H1 (cell line): ENCODE measurements at regions not wholly inside any gene's neighbourhood (a gene's known extent, or its start where the extent isn't known, plus 50 kb on each side); places are given as distances from the start of the nearest gene placed in this dataset.

ENCODE experiments used
- CTCF ChIA-PET: fragments of 300-600 bp; sonication (Branson Sonifier 250); formaldehyde crosslinking; loops from one replicate; lab custom pipeline; 2021; ENCODE audit not compliant: partially characterized antibody; lab: Charles Lee
- POLR2A ChIA-PET: fragments of 300-600 bp; sonication (Branson Sonifier 250); formaldehyde crosslinking; loops from one replicate; lab custom pipeline; 2021; ENCODE audit warnings: inconsistent platforms; ENCODE audit not compliant: partially characterized antibody; lab: Charles Lee
- DNase-seq, 2 experiments: peaks; one replicate each; pipeline versions ENCODE4 v3.0.0 to v3.0.0-alpha.2; 2010 to 2022; ENCODE audit warnings: low spot score in 2 of 2, low read depth in 1 of 2, mixed read lengths in 1 of 2
- FAIRE-seq: peaks from 2 replicates; lab custom pipeline; 2011; peaks lifted over from hg19 to GRCh38; lab: Jason Lieb, UNC
- H2AFZ ChIP-seq: 2 replicates; pipeline ENCODE4 v1.8.1; 2012; ENCODE audit warnings: low read length, inconsistent platforms
- H2AK5ac ChIP-seq: 2 replicates; pipeline ENCODE4 v1.6.1; 2013; ENCODE audit warnings: low read depth, low read length
- H2BK120ac ChIP-seq: replicated peaks from 2 replicates; pipeline ENCODE3; 2013; ENCODE audit warnings: low read depth, low read length, inconsistent platforms
- H2BK12ac ChIP-seq: 2 replicates; pipeline ENCODE4 v1.6.1; 2013; ENCODE audit warnings: low read depth, low read length
- H2BK15ac ChIP-seq: 2 replicates; pipeline ENCODE4 v1.6.1; 2013; ENCODE audit warnings: low read length
- H2BK20ac ChIP-seq: 2 replicates; pipeline ENCODE4 v1.6.1; 2013; ENCODE audit warnings: low read length
- H2BK5ac ChIP-seq: 2 replicates; pipeline ENCODE4 v1.6.1; 2013; ENCODE audit warnings: low read depth, low read length
- H3K14ac ChIP-seq: 2 replicates; pipeline ENCODE4 v1.6.1; 2013; ENCODE audit warnings: inconsistent platforms; ENCODE audit not compliant: insufficient read length
- H3K18ac ChIP-seq: 2 replicates; pipeline ENCODE4 v1.6.1; 2013; ENCODE audit warnings: low read length; ENCODE audit errors: extremely low read depth
- H3K23ac ChIP-seq: 2 replicates; pipeline ENCODE4 v1.6.1; 2013; ENCODE audit warnings: inconsistent platforms; ENCODE audit not compliant: insufficient read length
- H3K23me2 ChIP-seq: 2 replicates; pipeline ENCODE4 v1.6.1; 2013; ENCODE audit warnings: low read depth, low read length
- H3K27ac ChIP-seq: 2 replicates; pipeline ENCODE4 v1.6.1; 2011; ENCODE audit warnings: low read depth, low read length, inconsistent platforms
- H3K27me3 ChIP-seq, 4 experiments: replicated peaks in 1 of 4; 1 replicate in 1 of 4; 2 replicates in 3 of 4; pipeline versions ENCODE4 v1.6.1 to v1.8.1; 2011 to 2013; ENCODE audit warnings: low read length in 3 of 4, mild to moderate bottlenecking in 3 of 4, inconsistent platforms in 2 of 4, mixed read lengths in 2 of 4, moderate library complexity in 1 of 4; ENCODE audit not compliant: control insufficient read depth in 3 of 4, insufficient read depth in 3 of 4; ENCODE audit errors: extremely low read depth in 1 of 4
- H3K36me3 ChIP-seq, 4 experiments: 2 replicates each; pipeline versions ENCODE4 v1.6.1 to v1.8.1; 2011 to 2013; ENCODE audit warnings: mild to moderate bottlenecking in 4 of 4, low read length in 3 of 4, moderate library complexity in 2 of 4, control low read depth in 1 of 4, inconsistent platforms in 1 of 4; ENCODE audit not compliant: insufficient read depth in 4 of 4, control insufficient read depth in 2 of 4
- H3K4ac ChIP-seq: replicated peaks from 2 replicates; pipeline ENCODE3; 2013; ENCODE audit warnings: low read length, low read depth, mixed read lengths, inconsistent platforms; ENCODE audit not compliant: insufficient read length
- H3K4me1 ChIP-seq, 4 experiments: replicated peaks in 1 of 4; 1 replicate in 1 of 4; 2 replicates in 3 of 4; pipeline versions ENCODE4 v1.6.1 to v1.8.1; 2011 to 2013; ENCODE audit warnings: low read length in 3 of 4, inconsistent platforms in 2 of 4, mixed read lengths in 1 of 4; ENCODE audit not compliant: insufficient read depth in 4 of 4, control insufficient read depth in 3 of 4
- H3K4me2 ChIP-seq, 2 experiments: 2 replicates each; pipeline versions ENCODE4 v1.6.1 to v1.8.1; 2011 to 2013; ENCODE audit warnings: low read depth in 2 of 2, low read length in 2 of 2, control low read depth in 1 of 2, inconsistent platforms in 1 of 2, mild to moderate bottlenecking in 1 of 2; ENCODE audit not compliant: insufficient read depth in 1 of 2
- H3K4me3 ChIP-seq, 4 experiments: fragments of 200-600, 300-600 bp in 1 of 4; sonication (generic), shearing (Covaris generic), sonication (Bioruptor Twin) in 1 of 4; 2 replicates each; pipeline versions ENCODE4 v1.5.1 to v1.8.1; 2011 to 2016; ENCODE audit warnings: low read length in 4 of 4, low read depth in 3 of 4, control low read depth in 2 of 4, inconsistent platforms in 2 of 4, mild to moderate bottlenecking in 2 of 4, mixed read lengths in 1 of 4, moderate library complexity in 1 of 4; ENCODE audit not compliant: insufficient read depth in 2 of 4; ENCODE audit errors: extremely low read depth in 1 of 4
- H3K56ac ChIP-seq: replicated peaks from 2 replicates; pipeline ENCODE3; 2013; ENCODE audit warnings: low read depth, mild to moderate bottlenecking, mixed read lengths, low read length, inconsistent platforms; ENCODE audit not compliant: insufficient read length
- H3K79me1 ChIP-seq: 2 replicates; pipeline ENCODE4 v1.6.1; 2013; ENCODE audit warnings: low read depth, low read length, control low read depth
- H3K79me2 ChIP-seq, 2 experiments: 2 replicates each; pipeline versions ENCODE4 v1.6.1 to v1.8.1; 2012 to 2013; ENCODE audit warnings: low read length in 2 of 2, mild to moderate bottlenecking in 2 of 2, inconsistent platforms in 1 of 2; ENCODE audit not compliant: insufficient read depth in 2 of 2, control insufficient read depth in 1 of 2
- H3K9ac ChIP-seq, 4 experiments: replicated peaks in 1 of 4; 1 replicate in 1 of 4; 2 replicates in 3 of 4; pipeline versions ENCODE4 v1.6.1 to v1.8.1; 2011 to 2013; ENCODE audit warnings: low read depth in 3 of 4, low read length in 3 of 4, control low read depth in 2 of 4, mild to moderate bottlenecking in 2 of 4, moderate library complexity in 2 of 4, inconsistent platforms in 1 of 4; ENCODE audit errors: extremely low read depth in 1 of 4
- H3K9me3 ChIP-seq, 2 experiments: 2 replicates each; pipeline versions ENCODE4 v1.6.1 to v1.8.1; 2012 to 2013; ENCODE audit warnings: mild to moderate bottlenecking in 2 of 2, moderate library complexity in 2 of 2, control low read depth in 1 of 2, inconsistent platforms in 1 of 2, low read depth in 1 of 2, low read length in 1 of 2, mixed read lengths in 1 of 2; ENCODE audit not compliant: insufficient read depth in 2 of 2
- H4K20me1 ChIP-seq, 2 experiments: replicated peaks in 1 of 2; 2 replicates each; pipeline versions ENCODE3 to v1.8.1; 2011 to 2013; ENCODE audit warnings: inconsistent platforms in 2 of 2, low read length in 2 of 2, mild to moderate bottlenecking in 1 of 2; ENCODE audit not compliant: insufficient read depth in 2 of 2, control insufficient read depth in 1 of 2
- H4K5ac ChIP-seq: 2 replicates; pipeline ENCODE4 v1.6.1; 2013; ENCODE audit warnings: low read length, low read depth, mixed read lengths, inconsistent platforms; ENCODE audit not compliant: insufficient read length
- H4K8ac ChIP-seq: 2 replicates; pipeline ENCODE4 v1.8.0; 2013; ENCODE audit warnings: mild to moderate bottlenecking, moderate library complexity, low read length, inconsistent platforms; ENCODE audit not compliant: insufficient read depth; ENCODE audit errors: extremely low read depth
- H4K91ac ChIP-seq: replicated peaks from 2 replicates; pipeline ENCODE3; 2013; ENCODE audit warnings: low read length, mixed read lengths, inconsistent platforms; ENCODE audit not compliant: insufficient read length
- ASH2L ChIP-seq: fragments of 200-600, 300-600 bp; sonication (generic); IDR thresholded peaks from one replicate; pipeline ENCODE4 v1.7.1; 2017; ENCODE audit warnings: low read length
- CHD2 ChIP-seq: IDR thresholded peaks from 2 replicates; pipeline ENCODE4 v1.6.1; 2012; ENCODE audit warnings: low read length, improper control_type of control experiment
- FOSL1 ChIP-seq: IDR thresholded peaks from 2 replicates; pipeline ENCODE4 v1.6.1; 2011; ENCODE audit warnings: mild to moderate bottlenecking, low read depth, low read length, moderate library complexity; ENCODE audit not compliant: insufficient read depth
- RAD21 ChIP-seq, 2 experiments: IDR thresholded peaks in 1 of 2; conservative IDR thresholded peaks in 1 of 2; 2 replicates each; pipeline ENCODE4 v1.6.1; 2011; ENCODE audit warnings: low read depth in 2 of 2, low read length in 2 of 2, improper control_type of control experiment in 1 of 2, inconsistent platforms in 1 of 2, mild to moderate bottlenecking in 1 of 2, moderate library complexity in 1 of 2
- SAP30 ChIP-seq: fragments of 300-600 bp; sonication (generic); IDR thresholded peaks from 2 replicates; pipeline ENCODE4 v1.7.1; 2012; ENCODE audit warnings: low read length, moderate library complexity, mild to moderate bottlenecking, inconsistent platforms; ENCODE audit not compliant: insufficient read depth, insufficient replicate concordance
- SIN3A ChIP-seq, 2 experiments: IDR thresholded peaks in 1 of 2; conservative IDR thresholded peaks in 1 of 2; 2 replicates each; pipeline ENCODE4 v1.6.1; 2011 to 2012; ENCODE audit warnings: low read length in 2 of 2, improper control_type of control experiment in 1 of 2, low read depth in 1 of 2, mild to moderate bottlenecking in 1 of 2
- SIX5 ChIP-seq: IDR thresholded peaks from 2 replicates; pipeline ENCODE4 v1.6.1; 2011; ENCODE audit warnings: mild to moderate bottlenecking, low read depth, low read length
- TAF1 ChIP-seq: IDR thresholded peaks from 2 replicates; pipeline ENCODE4 v1.6.1; 2011; ENCODE audit warnings: mild to moderate bottlenecking, low read depth, low read length
- TBP ChIP-seq: IDR thresholded peaks from 2 replicates; pipeline ENCODE4 v1.6.1; 2011; ENCODE audit warnings: low read depth, low read length, improper control_type of control experiment
- YY1 ChIP-seq: IDR thresholded peaks from 2 replicates; pipeline ENCODE4 v1.6.1; 2011; ENCODE audit warnings: low read depth, mild to moderate bottlenecking, low read length
- WGBS, 2 experiments: shearing (Covaris generic) in 1 of 2; methylation state at CpG; one replicate each; pipeline versions ENCODE4 v1.1.6 to v1.1.7; 2013 to 2015; ENCODE audit warnings: low lambda C conversion rate in 2 of 2, mixed read lengths in 2 of 2, inconsistent platforms in 1 of 2, low coverage in 1 of 2, missing lambda C conversion rate in 1 of 2; ENCODE audit not compliant: insufficient replicate concordance in 2 of 2, insufficient coverage in 1 of 2, insufficient read length in 1 of 2; ENCODE audit errors: extremely low coverage in 1 of 2, missing lambda C conversion rate in 1 of 2; 5-methylcytosine and 5-hydroxymethylcytosine counted together

GRCh38 chr5:164027738-164028137 lies 522.3 kb downstream of the MAT2B start:
- no peaks in the 10 kb centered on the region for H3K23me2 ChIP-seq
- no peak overlapping the region for H4K91ac ChIP-seq
- no peak overlapping the region for H3K4me3 ChIP-seq
- no peaks in the 10 kb centered on the region for H3K27me3 ChIP-seq
- H3K18ac ChIP-seq = no peak overlapping the region
- no peak overlapping the region for H2BK5ac ChIP-seq
- H3K79me1 ChIP-seq = no peaks in the 10 kb centered on the region
- no peak overlapping the region for H3K4ac ChIP-seq
- H3K14ac ChIP-seq = no peak overlapping the region
- no peak overlapping the region for H3K23ac ChIP-seq
- H2AFZ ChIP-seq = no peak overlapping the region
- no peak overlapping the region for H4K5ac ChIP-seq
- H2BK15ac ChIP-seq = no peak overlapping the region
- POLR2A ChIA-PET = no interaction called here
- no peaks in the 10 kb centered on the region for H3K4me1 ChIP-seq
- H3K4me2 ChIP-seq = no peak overlapping the region
- no peak overlapping the region for H3K27ac ChIP-seq
- WGBS, 2 experiments = 88% methylated on average over 2 of the region's 2 CpGs; no CpG with 5 or more reads in 1 of the 2 experiments
- no peak overlapping the region for H2BK20ac ChIP-seq
- TF ChIP-seq SIN3A (conservative IDR thresholded peaks at IDR 0.05 in 1 of 2, IDR thresholded peaks at IDR 0.05 in 1 of 2; ENCODE audit: low read depth in 1 of 2, low read length in 2 of 2) (no peak), YY1 (no peak), RAD21 (IDR thresholded peaks at IDR 0.05 in 1 of 2, conservative IDR thresholded peaks at IDR 0.05 in 1 of 2; ENCODE audit: low read depth in 2 of 2, low read length in 2 of 2) (no peak), SIX5 (no peak), CHD2 (no peak), FOSL1 (no peak), TBP (no peak), SAP30 (no peak), ASH2L (no peak), TAF1 (no peak)
- H3K9ac ChIP-seq = no peak overlapping the region
- no peaks in the 10 kb centered on the region for H3K36me3 ChIP-seq
- H4K8ac ChIP-seq = no peak overlapping the region
- DNase-seq = no peak
- no peaks in the 10 kb centered on the region for H3K79me2 ChIP-seq
- no peak overlapping the region for H2BK120ac ChIP-seq
- no peak for FAIRE-seq
- no peaks in the 10 kb centered on the region for H3K9me3 ChIP-seq
- no peaks in the 10 kb centered on the region for H4K20me1 ChIP-seq
- H3K56ac ChIP-seq = no peak overlapping the region
- H2BK12ac ChIP-seq = no peak overlapping the region
- no peak overlapping the region for H2AK5ac ChIP-seq
- CTCF ChIA-PET = no interaction called here
